Activated CD4-positive, alpha-beta memory T cell treated with anti-CD3 and anti-CD28 coated beads, Interleukin-2, amount 10 ng/mL, durations not matched to agents 7 days and 5 days (primary cell): ENCODE measurements at regions not wholly inside any gene's neighbourhood (a gene's known extent, or its start where the extent isn't known, plus 50 kb on each side); places are given as distances from the start of the nearest gene placed in this dataset.

ENCODE experiments used
- CTCF ChIA-PET: fragments of 350-600 bp; sonication (Branson Sonifier 250); formaldehyde crosslinking; loops from one replicate; lab custom pipeline; 2021; ENCODE audit warnings: antibody characterized with exemption, inconsistent platforms; lab: Charles Lee
- POLR2A ChIA-PET: fragments of 350-600 bp; sonication (Branson Sonifier 250); formaldehyde crosslinking; loops from one replicate; lab custom pipeline; 2021; ENCODE audit warnings: antibody characterized with exemption; lab: Charles Lee
- DNase-seq: peaks from one replicate; pipeline ENCODE4 v3.0.0-alpha.2; 2020
- H3K27ac Mint-ChIP-seq: one replicate; pipeline ENCODE4 v1.8.0; 2021; ENCODE audit warnings: mild to moderate bottlenecking, mixed read lengths
- H3K27me3 Mint-ChIP-seq: one replicate; pipeline ENCODE4 v1.8.0; 2021; ENCODE audit warnings: mixed read lengths
- H3K36me3 Mint-ChIP-seq: one replicate; pipeline ENCODE4 v1.8.0; 2021; ENCODE audit warnings: low read depth, mixed read lengths
- H3K4me1 Mint-ChIP-seq: one replicate; pipeline ENCODE4 v1.8.0; 2021; ENCODE audit warnings: mixed read lengths
- H3K4me3 Mint-ChIP-seq: one replicate; pipeline ENCODE4 v1.8.0; 2021; ENCODE audit warnings: mild to moderate bottlenecking, mixed read lengths
- H3K9me3 Mint-ChIP-seq: one replicate; pipeline ENCODE4 v1.8.0; 2021; ENCODE audit warnings: mixed read lengths

DNA sequence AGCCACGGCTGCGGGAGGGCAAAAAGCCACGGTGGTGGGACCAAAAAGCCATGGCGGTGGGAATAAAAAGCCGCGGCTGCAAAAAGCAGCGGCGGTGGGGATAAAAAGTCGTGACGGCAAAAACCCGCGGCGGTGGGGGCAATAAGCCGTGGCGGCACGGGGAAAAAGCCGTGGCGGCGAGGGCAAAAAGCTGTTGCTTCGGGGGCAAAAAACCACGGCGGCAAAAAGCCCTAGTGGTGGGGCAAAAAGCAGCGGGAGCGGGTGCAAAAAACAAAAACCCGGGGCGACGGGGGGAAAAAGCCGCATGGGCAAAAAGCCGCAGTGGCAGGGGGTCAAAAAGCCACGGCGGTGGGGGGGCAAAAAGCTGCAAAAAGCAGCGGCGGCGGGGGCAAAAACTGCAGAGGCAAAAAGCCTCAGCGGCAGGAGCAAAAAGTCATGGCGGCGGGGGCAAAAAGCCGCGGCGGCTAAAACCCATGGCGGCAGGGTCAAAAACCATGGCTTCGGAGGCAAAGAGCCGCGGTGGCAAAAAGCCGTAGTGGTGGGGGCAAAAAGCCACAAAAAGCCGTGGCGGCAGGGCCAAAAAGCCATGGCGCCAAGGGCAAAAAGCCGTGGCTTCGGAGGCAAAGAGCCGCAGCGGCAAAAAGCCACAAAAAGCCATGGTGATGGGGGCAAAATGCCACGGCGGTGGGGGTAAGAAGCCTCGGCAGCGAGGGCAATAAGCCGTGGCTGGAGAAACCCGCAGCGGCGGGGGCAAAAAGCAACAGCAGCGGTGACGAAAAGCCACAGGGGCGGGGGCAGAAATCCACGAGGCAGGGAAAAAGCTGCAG is 525.8 kb downstream of the ZNF33B start:
- Mint-ChIP-seq H3K27ac (no peak overlapping the region), H3K27me3 (no peaks in the 10 kb centered on the region), H3K9me3 (peaks cover 16% of the 10 kb centered on the region), H3K36me3 (no peaks in the 10 kb centered on the region), H3K4me1 (no peaks in the 10 kb centered on the region), H3K4me3 (no peak overlapping the region)
- POLR2A ChIA-PET: no interaction called here
- CTCF ChIA-PET: no interaction called here
- no peak for DNase-seq

DNA sequence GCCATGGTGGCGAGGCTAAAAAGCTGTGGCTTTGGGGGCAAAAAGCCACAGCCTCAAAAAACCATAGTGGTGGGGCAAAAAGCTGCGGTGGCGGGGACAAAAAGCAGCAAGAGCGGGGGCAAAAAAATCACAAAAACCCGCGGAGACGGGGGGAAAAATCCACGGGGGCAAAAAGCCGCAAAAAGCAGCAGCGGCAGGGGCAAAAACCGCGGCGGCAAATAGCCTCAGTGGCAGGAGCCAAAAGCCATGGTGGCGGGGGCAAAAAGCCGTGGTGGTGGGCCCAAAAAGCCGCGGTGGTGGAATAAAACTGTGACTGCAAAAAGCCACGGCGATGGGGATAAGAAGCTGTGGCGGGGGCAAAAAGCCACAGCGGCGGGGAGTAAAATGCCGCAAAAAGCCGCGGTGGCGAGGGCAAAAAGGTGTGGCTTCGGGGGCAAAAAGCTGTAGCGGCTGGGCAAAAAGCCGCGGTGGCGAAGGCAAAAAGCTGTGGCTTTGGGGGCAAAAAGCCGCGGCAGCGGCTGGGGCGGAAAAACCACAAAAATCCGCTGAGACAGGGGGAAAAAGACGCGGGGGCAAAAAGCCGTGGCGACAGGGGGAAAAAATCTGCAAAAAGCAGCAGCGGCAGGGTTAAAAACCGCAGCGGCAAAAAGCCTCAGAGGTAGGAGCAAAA is 526.6 kb downstream of the ZNF33B start:
- no peak overlapping the region for H3K27ac Mint-ChIP-seq
- H3K27me3 Mint-ChIP-seq: no peaks in the 10 kb centered on the region
- ChIA-PET POLR2A (no interaction called here), CTCF (no interaction called here)
- H3K36me3 Mint-ChIP-seq: no peaks in the 10 kb centered on the region
- no peak for DNase-seq
- H3K4me1 Mint-ChIP-seq: no peaks in the 10 kb centered on the region
- H3K4me3 Mint-ChIP-seq: no peak overlapping the region
- H3K9me3 Mint-ChIP-seq: peaks cover 13% of the 10 kb centered on the region

DNA sequence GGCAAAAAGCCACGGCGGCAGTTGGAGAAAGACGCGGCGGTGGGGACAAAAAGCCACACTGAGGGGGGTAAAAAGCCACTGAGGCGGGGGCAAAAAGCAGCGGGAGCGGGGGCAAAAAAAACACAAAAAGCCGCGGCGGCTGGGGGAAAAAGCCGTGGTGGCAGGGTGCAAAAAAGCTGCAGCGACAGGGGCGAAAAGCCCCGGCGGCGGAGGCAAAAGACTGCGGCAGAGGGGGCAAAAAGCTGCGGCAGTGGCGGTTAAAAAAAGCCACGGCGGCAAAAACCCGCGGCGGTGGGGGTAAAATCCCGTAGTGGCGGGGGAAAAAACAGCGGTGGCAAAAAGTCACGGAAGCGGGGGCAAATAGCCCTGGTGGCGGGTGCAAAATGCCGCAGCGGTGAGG is 527.3 kb downstream of the ZNF33B start:
- H3K4me1 Mint-ChIP-seq: no peaks in the 10 kb centered on the region
- DNase-seq: no peak
- no peak overlapping the region for H3K27ac Mint-ChIP-seq
- no peaks in the 10 kb centered on the region for H3K27me3 Mint-ChIP-seq
- CTCF ChIA-PET: no interaction called here
- H3K9me3 Mint-ChIP-seq: peaks cover 9% of the 10 kb centered on the region
- no peaks in the 10 kb centered on the region for H3K36me3 Mint-ChIP-seq
- POLR2A ChIA-PET: no interaction called here
- no peak overlapping the region for H3K4me3 Mint-ChIP-seq
